ENCODE measurements at regions not wholly inside any gene's neighbourhood (a gene's known extent, or its start where the extent isn't known, plus 50 kb on each side); places are given as distances from the start of the nearest gene placed in this dataset.
"Not testable (repeated sequence)": the region's sequence is repeated elsewhere in the genome, so short reads cannot be mapped to it uniquely, and the experiment has no call there.

DNA sequence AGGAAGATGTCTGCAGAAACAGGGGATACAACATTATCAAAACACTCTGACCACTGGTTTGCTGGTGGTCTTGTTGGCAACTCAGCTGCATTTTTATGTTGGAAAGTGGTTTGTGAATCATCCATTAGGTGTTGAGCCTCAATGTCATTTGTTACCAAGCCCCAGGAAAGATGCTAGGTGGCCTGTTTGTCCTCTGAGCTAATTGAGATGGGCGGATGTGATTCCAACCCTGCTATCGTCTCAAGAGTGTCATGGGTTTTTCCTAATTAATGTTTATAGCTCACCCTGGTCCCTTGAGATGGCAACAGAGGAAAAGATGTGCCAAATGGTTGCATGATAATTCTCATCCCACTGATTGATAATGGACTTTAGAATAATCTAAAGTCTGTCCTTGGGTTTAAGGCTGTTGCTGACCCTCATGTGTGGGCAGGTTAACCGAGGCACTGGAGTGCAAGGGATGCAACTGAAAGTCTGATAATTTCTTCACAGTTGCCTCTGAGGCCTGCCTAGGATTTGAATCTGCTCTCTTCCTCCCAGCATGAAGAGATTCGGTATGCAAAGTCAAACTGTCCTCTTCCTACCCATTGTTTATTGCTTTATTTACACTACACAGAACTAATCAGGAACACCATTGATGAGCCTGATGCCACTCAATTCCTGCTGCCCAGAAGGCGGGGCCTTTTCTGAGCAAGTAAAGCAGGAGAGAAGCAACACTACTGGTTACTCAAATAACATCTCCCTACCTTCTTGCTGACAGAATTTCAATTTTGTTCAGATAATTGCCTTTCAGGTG, 166.2 kb upstream of the TBC1D5 start:
- no peak for DNase-seq (ENCODE audit: low read depth in 2 of 2)

DNA sequence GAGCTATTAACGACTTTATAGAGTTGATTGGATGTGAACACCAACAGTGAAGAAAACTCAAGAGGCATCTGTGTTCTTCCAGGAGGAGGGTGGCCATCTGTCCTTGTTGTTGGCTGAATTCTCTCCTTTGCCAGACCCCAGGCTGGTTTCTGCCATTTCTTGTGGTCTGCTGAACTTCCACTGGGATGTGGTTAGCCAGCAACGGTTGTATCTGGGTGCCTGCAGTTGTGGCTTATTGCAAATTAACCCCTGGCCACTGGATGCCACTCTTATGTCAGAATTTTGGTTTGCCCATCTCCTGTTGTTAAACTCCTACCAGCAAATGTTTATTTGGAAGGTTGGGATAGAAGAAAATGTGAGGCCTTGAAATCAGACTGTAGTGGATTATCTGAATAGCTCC, 163.6 kb upstream of the TBC1D5 start:
- no peak for DNase-seq (ENCODE audit: low read depth in 2 of 2)

DNA sequence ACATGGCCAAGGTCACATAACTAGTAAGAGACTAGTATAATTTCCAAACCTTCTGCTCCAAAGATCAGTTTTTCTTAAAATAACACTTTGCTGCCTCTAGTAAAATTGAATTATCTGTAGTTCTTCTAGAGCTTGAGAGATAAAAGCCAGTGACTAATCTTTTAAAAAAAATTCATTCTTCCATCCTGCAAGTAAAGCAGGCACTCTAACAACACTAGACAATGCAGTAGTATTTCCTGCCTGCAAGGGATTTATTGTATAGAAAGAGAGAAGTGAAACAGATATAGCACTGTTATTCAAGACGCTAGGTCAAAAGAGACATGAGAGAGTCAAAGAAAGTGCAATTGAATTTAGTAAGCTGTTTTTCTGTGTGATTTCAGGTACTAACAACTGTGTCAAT, 159.5 kb upstream of the TBC1D5 start:
- no peak for DNase-seq (ENCODE audit: low read depth in 2 of 2)

DNA sequence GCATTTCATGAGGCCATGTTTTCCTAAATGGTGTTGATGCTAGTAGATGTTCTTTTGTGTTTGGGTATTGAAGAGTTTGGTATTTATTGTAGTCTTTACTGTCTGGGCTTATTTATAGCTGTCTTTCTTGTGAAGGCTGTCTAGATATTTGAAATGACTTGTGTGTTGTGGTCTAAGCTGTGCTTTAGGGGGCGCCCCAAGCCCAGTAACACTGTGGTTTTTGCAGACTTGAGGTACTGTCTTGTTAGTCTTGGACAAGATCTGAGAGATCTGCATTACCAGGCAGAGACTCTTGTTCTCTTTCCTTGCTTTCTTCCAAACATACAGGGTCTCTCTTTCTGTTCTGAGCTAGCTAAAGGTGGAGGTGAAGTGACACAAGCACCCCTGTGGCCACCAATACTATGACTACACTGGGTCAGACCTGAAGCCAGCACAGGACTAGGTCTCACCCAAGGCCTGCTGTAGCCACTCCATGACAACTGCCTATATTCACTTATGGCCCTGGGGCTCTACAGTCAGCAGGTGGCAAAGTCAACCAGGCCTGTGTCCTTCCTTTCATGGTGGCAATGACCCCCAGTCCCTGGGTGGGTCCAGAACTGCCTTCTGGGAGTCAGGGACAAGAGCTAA, 152.1 kb upstream of the TBC1D5 start:
- DNase-seq (ENCODE audit: low read depth in 2 of 2), result peak; percentile 16 to 27

DNA sequence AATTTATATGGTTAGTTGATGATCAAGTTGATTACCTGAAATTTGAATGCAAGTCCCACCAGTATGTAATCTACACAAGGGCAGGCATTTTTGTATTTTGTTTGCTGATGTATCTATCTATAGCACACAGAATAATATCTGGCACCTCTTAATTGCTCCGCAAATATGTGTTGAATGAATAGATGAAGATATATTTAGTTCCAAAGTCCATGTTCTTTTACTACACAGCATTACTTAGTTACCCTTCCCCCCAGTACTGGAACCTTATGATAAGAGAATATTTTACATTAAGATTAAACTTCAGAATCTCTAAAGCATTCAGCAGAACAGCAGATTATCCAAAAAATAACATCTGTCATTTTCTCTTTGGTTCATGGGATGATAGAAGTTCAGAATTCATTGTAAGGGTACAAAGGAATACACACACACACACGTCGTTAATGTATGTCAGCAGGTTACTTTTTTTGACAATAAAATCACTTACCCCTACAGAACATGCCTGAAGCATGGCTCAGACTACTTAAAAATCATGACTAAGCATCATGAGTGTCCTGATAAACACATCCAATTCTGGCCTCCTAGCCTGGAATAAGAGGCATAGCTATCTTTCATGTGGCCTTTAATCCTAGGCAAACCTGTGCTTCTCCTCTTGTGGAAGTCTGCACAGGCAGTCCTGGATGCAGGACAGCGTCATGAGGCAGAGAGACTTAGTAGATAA, 148.9 kb upstream of the TBC1D5 start:
- DNase-seq (ENCODE audit: low read depth in 2 of 2), result no peak

DNA sequence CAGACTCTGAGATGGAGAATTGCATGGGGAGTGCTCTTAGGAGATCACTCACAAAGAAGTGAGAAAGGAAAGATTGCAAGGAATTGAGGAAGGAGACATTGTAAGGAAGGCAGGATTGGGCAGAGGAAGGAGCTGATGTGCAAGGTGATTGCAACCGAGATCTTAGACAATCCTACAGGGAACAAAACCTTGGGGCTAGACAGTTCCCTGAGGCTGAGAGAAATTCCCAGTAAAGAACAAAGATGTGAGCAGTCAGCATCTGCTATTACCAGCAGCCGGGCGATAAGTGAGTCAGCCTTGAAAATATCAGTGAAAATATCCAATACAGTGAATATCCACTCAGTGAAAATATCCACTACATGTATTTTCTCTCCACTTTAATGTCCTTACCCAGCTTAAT, 143.6 kb upstream of the TBC1D5 start:
- no peak for DNase-seq (ENCODE audit: low read depth in 2 of 2)

DNA sequence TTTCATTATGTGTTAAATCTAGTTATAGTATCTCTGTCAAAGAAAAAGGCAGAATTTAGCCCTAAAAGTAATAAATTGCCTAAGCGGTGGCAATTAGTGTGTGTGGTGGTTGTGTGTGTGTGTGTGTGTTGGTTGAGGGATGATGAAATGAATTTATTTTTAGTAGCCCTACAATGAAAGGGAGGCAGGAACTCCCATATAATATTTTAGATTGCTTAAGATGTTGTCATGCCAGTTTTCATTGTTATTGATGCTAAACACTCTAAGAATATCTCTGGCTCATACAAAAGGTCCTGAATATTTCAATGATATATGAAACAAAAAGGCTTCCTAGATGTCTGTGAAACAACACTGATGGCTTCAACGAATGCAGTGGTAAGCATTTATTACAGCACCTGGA, 140.6 kb upstream of the TBC1D5 start:
- no peak for DNase-seq (ENCODE audit: low read depth in 2 of 2)

DNA sequence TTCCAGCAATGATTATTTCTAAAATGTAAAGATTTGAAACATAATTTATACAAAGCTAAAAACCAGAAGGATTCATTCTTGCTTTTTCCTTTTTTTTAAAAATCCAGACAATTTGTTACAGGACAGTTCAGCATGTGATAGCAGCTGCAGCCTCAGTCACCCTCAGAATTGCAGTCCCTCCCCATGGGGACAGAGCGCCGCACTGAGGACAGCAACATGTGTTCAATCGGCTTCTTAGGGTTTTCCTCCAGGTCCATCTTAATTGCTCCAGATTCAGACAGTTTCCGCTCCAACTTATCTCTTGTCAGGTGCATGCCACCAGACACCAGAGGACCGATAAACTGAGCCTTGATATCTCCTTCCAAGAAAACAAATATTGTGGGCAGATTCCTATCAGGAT, 134.9 kb upstream of the TBC1D5 start:
- no peak for DNase-seq (ENCODE audit: low read depth in 2 of 2)

DNA sequence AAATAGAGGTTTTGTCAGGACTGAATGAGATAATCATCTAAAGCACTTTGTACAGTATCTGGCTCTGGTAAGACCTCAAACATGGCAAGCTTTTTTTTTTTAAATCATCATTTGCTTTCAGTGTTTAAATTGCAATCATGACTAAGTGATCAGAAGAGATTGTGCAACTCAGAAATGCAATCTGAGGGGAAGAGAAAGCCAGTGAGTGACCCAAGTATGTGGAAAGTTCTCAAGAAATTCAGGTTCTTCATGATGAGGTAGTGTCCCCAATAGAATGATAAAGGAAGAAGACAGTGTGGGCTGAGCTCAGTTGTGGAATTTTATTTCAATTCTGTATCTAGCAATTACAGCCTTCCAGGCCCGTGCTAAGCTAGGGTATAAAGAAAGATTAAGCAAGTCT, 132.2 kb upstream of the TBC1D5 start:
- DNase-seq (ENCODE audit: low read depth in 2 of 2), result no peak

DNA sequence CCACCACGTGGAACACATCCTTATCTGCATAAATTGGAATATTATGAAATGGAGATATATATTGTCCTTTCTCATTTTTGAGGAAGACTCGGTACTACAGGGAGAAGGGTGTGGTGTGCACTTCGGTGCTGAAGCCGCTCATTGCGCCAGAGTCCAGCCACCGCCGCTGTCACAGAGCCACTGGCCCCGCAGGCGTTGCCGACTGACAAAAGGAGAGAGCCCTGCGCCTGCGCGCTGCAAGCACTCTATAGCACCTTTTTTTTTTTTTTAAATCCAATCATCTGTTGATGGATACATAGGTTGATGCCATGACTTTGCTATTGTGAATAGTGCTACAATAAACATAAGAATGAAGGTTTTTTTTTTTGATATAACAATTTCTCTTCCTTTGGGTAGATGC, 130.0 kb upstream of the TBC1D5 start:
- DNase-seq (ENCODE audit: low read depth in 2 of 2), result no peak

DNA sequence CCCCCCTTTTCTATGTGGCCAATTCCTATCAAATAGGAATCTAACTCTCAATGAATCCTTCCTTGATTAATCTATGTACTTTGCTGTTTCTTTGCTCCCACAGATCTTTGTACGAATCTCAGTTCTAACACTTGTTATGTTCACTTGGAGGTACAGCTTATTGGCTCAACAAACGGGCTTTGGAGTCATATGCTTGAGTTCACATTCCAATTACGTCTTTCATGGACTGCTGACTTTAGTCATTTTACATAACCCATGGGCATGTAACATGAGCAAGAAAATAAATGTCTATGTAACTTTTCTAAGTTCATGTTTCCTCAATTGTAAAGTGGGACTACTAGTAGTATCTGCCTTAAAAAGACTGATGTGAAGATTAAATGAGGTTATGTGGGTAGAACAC, 123.2 kb upstream of the TBC1D5 start:
- DNase-seq (ENCODE audit: low read depth in 2 of 2), result no peak

DNA sequence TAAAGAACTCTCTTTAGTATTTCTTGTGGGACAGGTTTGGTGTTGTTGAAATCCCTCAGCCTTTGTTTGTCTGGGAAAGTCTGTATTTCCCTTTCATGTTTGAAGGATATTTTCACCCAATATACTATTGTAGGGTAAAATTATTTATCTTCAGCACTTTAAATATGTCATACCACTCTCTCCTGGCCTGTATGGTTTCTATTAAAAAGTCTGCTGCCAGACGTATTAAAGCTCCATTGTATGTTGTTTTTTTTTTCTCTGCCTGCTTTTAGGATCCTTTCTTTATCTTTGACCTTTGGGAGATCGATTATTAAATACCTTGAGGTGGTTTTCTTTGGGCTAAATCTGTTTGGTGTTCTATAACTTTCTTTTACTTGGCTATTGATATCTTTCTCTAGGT, 119.0 kb upstream of the TBC1D5 start:
- no peak for DNase-seq (ENCODE audit: low read depth in 2 of 2)

DNA sequence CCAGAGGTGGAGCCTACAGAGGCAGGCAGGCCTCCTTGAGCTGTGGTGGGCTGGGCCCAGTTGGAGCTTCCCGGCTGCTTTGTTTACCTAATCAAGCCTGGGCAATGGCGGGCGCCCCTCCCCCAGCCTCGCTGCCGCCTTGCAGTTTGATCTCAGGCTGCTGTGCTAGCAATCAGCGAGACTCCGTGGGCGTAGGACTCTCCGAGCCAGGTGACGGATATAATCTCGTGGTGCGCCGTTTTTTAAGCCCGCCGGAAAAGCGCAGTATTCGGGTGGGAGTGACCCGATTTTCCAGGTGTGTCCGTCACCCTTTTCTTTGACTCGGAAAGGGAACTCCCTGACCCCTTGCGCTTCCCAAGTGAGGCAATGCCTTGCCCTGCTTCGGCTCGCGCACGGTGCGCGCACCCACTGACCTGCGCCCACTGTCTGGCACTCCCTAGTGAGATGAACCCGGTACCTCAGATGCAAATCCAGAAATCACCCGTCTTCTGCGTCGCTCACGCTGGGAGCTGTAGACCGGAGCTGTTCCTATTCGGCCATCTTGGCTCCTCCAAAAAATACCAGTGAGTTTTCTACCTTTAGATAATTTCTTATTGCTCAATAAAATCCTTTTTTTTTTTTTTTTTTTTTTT, 118.5 kb upstream of the TBC1D5 start:
- not testable (repeated sequence) for DNase-seq (ENCODE audit: low read depth in 2 of 2)

DNA sequence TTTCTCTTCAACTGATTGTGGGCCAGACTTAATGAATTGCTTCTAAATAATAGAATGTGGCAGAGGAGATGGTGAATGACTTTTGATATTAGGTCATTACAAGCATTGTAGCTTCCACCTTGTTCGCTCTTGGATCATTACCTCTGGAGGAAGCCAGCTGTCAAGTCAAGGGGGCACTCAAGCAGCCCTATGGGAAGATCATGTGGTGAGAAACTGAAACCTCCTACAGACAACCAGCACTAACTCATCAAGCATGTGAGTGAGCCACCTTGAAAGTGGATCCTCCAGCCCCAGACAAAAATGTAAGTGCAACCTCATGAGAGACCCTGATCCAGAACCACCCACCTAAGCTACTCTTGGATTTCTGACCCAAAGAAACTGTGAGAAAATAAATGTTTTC, 109.8 kb upstream of the TBC1D5 start:
- no peak for DNase-seq (ENCODE audit: low read depth in 2 of 2)

DNA sequence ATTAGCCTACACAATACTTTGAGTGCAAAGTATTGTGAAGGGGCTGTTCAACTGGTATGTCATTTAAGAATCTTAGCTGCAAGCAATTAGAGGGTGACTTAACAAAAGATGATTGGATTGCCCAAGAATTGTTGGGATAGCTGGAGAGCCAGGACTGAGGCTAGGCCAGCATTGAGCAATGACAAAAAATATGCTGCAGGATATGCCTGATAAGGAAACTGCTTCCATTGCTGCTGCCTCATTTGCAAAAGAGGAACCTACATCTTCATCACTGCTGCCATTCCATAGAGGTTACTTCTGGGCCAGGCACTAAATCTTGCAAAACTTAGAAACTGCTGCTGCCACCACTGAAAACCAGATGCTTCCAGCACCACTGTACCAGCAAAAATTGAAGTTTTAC, 108.0 kb upstream of the TBC1D5 start:
- no peak for DNase-seq (ENCODE audit: low read depth in 2 of 2)

DNA sequence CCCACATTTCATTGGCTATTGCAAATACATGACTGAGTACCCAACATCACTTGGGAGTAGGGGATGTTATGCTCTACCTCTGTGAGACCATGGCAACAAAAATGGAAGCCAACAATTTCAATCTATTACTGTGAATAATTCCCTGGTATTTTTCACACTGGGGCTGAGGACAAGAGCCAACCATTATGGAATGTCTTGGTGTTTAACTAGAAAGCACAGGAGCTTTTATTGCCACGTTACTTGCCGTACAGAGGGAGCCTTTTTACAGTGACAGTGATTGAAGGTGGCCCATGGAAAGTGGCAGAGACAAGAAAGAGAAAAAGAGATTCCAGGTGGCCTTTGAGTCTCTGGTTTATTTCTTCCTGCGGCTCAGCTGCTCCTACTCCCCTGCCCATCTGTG, 105.7 kb upstream of the TBC1D5 start:
- DNase-seq (ENCODE audit: low read depth in 2 of 2), result no peak

DNA sequence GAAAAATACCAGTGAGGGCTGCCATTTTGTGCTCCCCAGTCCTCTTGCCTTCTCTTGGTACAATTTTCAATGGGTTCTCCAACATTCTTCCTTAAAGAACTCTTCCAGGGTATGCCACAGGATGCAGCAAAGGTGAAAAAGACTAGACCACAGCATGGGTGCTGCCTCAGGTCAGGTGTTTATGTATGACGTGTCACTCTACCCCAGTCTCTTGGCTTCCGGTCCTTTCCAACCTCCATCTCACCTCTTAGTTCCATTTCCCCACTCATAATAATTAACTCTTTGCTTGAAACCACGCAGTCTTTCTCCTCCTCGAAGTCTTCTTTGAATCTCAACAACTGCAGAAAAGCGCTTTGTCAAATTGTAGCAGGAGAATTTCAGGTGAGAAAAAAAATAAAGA, 104.7 kb upstream of the TBC1D5 start:
- no peak for DNase-seq (ENCODE audit: low read depth in 2 of 2)

DNA sequence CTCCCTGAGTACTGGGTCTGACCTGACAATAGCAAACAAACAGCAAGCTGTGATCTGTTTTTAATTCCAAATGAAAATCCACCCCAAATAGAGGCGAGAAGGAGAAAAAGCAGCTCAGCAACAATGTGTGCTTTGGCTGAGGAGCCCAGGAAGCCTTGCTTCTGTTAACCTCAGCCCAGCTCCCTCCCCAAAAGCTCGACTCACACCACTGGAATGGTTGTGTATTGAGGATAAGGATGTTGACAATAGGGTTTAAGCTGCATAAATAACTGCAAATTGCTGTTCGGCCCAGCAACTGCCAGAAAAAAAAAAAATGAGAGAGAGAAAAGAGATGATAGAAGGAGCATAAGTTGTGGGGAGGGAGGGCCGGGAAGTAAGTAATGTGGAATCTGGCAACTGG, 104.0 kb upstream of the TBC1D5 start:
- DNase-seq (ENCODE audit: low read depth in 2 of 2), result no peak

DNA sequence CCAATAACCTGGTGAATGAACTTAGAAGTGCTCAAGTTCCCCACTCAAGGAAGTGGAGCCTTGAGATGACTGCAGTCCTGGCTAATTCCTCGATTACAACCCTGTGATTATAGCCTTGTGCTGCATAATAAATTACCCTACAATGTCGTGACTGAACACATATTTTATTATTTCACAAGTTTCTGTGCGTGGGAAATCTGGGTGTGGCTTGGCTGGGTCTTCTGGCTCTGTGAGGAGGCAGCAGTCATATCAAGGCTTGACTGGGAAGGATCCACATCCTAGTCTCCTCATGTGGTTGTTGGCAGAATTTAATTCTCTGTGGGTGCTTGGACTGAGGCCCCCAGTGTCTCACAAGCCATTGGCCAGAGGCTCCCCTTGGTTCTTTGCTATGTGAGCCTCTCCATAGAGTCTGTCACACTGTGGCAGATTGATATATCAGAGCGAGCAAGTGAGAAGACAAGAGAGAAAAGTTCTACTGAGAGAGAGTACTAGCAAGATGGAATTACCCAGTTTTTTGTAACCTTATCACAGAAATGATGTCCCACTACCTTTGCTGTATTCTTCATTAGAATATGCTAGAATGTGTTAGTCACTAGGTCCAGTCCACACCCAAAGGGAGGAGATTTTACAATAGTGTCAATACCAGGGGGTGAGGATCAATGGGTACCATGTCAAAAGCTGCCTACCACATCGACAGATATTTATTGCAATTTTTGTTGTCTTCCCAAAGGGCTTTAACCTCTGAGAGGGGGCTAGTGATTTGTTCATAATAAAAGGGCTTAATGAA, 102.8 kb upstream of the TBC1D5 start:
- no peak for DNase-seq (ENCODE audit: low read depth in 2 of 2)

DNA sequence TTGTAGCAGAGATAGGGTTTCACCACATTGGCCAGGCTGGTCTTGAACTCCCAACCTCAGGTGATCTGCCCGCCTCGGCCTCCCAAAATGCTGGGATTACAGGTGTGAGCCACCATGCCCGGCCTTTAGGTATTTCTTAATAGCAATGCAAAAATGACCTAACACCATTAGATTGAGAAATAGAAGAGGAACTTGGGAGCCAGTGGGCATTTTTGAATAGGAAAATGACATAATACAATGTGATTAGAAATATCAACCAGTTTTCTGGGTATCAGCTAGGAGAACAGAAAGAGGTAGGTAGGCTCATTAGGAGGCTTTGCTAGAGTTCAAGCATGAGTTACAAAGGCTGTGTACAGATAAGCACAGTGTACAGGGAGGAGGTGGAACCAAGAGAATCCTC, 101.8 kb upstream of the TBC1D5 start:
- DNase-seq (ENCODE audit: low read depth in 2 of 2), result no peak

DNA sequence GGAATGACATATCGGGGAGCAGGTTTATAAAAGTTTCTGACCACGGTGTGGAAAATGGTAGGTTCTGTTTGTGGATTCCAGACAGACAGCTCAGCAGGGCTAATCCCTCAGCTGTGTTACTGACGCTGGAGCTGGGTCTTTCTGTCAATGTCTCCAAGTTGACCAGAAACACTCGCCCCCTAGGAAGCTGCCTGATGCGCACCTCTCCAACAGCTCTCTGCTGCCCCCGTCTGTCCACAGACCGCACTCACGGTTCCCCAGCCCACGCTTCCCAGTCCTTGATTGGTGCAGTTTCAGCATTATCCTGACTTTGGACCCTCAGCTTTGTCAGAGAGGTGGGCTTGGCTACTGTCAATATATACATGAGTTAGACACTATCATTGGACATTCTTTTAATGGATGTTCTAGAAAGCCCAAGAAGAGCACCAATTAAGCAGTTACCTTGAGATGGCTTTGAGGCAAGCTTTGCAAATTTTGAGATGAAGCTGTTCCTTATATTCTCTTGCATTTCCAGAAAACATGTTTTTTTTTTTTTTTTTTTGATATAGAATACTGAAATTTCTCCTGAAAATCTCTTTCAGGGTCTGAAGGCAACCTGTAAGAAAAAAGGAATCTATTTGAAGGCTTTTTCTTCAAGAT, 98.9 kb upstream of the TBC1D5 start:
- DNase-seq (ENCODE audit: low read depth in 2 of 2), result peak in 1 of 2 experiments; percentile 41

All from fibroblast of skin of left quadriceps (primary cell).